ENCODE measurements at regions not wholly inside any gene's neighbourhood (a gene's known extent, or its start where the extent isn't known, plus 50 kb on each side); places are given as distances from the start of the nearest gene placed in this dataset.

DNA sequence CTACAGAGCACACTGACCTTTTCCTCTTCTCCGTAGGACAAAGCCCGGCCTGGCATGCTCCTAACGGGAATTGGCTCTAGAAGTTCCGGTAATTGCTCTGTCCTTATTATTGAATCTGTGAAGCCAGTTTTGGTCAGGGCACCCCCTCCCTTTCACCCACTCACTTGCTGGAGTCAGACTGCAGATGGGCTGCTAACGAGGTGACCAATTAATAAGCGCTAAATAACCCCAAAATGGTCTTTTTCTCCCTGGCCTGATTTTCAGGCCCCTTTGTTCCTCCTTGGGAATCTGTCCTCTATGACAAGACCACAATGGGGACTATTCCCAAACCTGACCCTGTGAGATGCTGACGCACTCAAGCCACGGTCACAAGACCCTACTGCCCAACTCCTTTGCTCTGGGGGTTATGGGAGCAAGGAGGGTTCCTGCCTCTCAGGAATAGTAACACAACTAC is 610.0 kb upstream of the CADM1 start:
- TF ChIP-seq CTCF (IDR thresholded peaks at IDR 0.05) (no peak), POLR2A (IDR thresholded peaks at IDR 0.05) (no peak)
